K562 (cell line): ENCODE measurements at regions not wholly inside any gene's neighbourhood (a gene's known extent, or its start where the extent isn't known, plus 50 kb on each side); places are given as distances from the start of the nearest gene placed in this dataset.

ENCODE experiments used
- CREB1 ChIP-seq, 2 experiments: sonication (generic) in 1 of 2; formaldehyde crosslinking in 1 of 2; IDR thresholded peaks; 2 replicates each; pipeline versions ENCODE4 v1.6.1 to v1.8.0; 2012 to 2022; ENCODE audit warnings: inconsistent platforms in 1 of 2, mild to moderate bottlenecking in 1 of 2, missing genetic modification reagents in 1 of 2, moderate library complexity in 1 of 2
- EZH2 ChIP-seq: IDR thresholded peaks from 2 replicates; pipeline ENCODE4 v1.6.1; 2012; ENCODE audit warnings: low read depth, mild to moderate bottlenecking, inconsistent platforms, low read length, borderline replicate concordance
- FOXP1 ChIP-seq: sonication (generic); formaldehyde crosslinking; IDR thresholded peaks from 2 replicates; pipeline ENCODE4 v1.8.0; 2022; ENCODE audit warnings: mild to moderate bottlenecking, missing genetic modification reagents
- GABPA ChIP-seq: fragments of 200-800 bp; sonication (Bioruptor generic); conservative IDR thresholded peaks from 2 replicates; pipeline ENCODE4 v1.6.1; 2016; ENCODE audit warnings: low read depth, missing genetic modification characterization, missing compliant biosample characterization
- POLR2A ChIP-seq: fragments of 450-650 bp; conservative IDR thresholded peaks from 2 replicates; pipeline ENCODE4 v1.6.1; 2016
- RAD21 ChIP-seq, 2 experiments: fragments of 250-450 bp in 1 of 2; fragments of 450-650 bp in 1 of 2; sonication (Bioruptor Pico) in 1 of 2; formaldehyde crosslinking in 1 of 2; IDR thresholded peaks in 1 of 2; conservative IDR thresholded peaks in 1 of 2; 2 replicates each; pipeline versions ENCODE4 v1.4.0 to v1.8.0; 2020 to 2022; ENCODE audit warnings: mild to moderate bottlenecking in 2 of 2, moderate library complexity in 1 of 2
- RBFOX2 ChIP-seq: fragments of 200-400 bp; formaldehyde crosslinking; IDR thresholded peaks from 2 replicates; pipeline ENCODE4 v1.6.1; 2017; ENCODE audit warnings: low read depth, mild to moderate bottlenecking, low read length, moderate library complexity
- SIRT6 ChIP-seq: IDR thresholded peaks from one replicate; pipeline ENCODE4 v1.6.1; 2012; ENCODE audit warnings: low read depth, mild to moderate bottlenecking, control low read depth, inconsistent platforms, low read length, moderate library complexity
- SREBF2 ChIP-seq: sonication (generic); formaldehyde crosslinking; IDR thresholded peaks from 2 replicates; pipeline ENCODE4 v1.4.0; 2020; ENCODE audit warnings: mild to moderate bottlenecking, missing genetic modification reagents
- TEAD1 ChIP-seq, 2 experiments: fragments of 450-650 bp in 1 of 2; sonication (generic) in 1 of 2; formaldehyde crosslinking; IDR thresholded peaks; 2 replicates each; pipeline versions ENCODE4 v1.4.0 to v1.8.0; 2020 to 2022; ENCODE audit warnings: mild to moderate bottlenecking in 2 of 2, missing genetic modification reagents in 1 of 2
- ZFP1 ChIP-seq: fragments of 450-650 bp; formaldehyde crosslinking; IDR thresholded peaks from 2 replicates; pipeline ENCODE4 v1.4.0; 2020; ENCODE audit warnings: mild to moderate bottlenecking, mixed read lengths
- TF ChIP-seq, protein P1 (sequence below): fragments of 250-450 bp; sonication (Bioruptor Pico); IDR thresholded peaks from 2 replicates; pipeline ENCODE4 v1.5.0; 2020; ENCODE audit warnings: mild to moderate bottlenecking, borderline replicate concordance
- TF ChIP-seq, protein P2 (sequence below), 3 experiments: IDR thresholded peaks in 2 of 3; conservative IDR thresholded peaks in 1 of 3; 2 replicates each; pipeline ENCODE4 v1.5.1; 2011 to 2012; ENCODE audit warnings: low read length in 3 of 3, mild to moderate bottlenecking in 3 of 3, control low read depth in 2 of 3, improper control_type of control experiment in 1 of 3, inconsistent platforms in 1 of 3, low read depth in 1 of 3, mixed read lengths in 1 of 3, moderate library complexity in 1 of 3; ENCODE audit not compliant: insufficient read depth in 2 of 3
- TF ChIP-seq, protein P3 (sequence below): sonication (generic); formaldehyde crosslinking; IDR thresholded peaks from 2 replicates; pipeline ENCODE4 v1.5.0; 2020; ENCODE audit warnings: missing genetic modification reagents

DNA sequence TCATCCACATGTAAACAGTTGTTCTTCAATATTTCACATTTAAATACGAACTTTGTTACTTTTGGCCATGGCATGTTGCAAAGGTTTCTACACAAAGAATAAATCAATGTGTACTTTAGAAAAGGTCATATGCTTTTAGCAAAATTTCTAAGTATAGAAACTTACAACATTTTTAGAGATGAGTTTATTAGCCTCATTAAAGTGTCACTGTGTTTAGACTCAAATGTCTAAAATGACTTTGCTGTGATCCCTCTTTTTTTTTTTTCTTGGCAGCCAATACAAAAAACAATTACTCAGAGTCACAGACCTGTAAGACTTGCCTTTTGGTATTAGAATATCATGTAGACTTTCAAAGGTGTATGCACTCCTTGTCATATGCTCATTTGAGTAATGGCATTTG lies 349.3 kb upstream of the KIAA1217 start:
- TF ChIP-seq, protein P1, sequence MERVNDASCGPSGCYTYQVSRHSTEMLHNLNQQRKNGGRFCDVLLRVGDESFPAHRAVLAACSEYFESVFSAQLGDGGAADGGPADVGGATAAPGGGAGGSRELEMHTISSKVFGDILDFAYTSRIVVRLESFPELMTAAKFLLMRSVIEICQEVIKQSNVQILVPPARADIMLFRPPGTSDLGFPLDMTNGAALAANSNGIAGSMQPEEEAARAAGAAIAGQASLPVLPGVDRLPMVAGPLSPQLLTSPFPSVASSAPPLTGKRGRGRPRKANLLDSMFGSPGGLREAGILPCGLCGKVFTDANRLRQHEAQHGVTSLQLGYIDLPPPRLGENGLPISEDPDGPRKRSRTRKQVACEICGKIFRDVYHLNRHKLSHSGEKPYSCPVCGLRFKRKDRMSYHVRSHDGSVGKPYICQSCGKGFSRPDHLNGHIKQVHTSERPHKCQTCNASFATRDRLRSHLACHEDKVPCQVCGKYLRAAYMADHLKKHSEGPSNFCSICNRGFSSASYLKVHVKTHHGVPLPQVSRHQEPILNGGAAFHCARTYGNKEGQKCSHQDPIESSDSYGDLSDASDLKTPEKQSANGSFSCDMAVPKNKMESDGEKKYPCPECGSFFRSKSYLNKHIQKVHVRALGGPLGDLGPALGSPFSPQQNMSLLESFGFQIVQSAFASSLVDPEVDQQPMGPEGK (CRISPR knock-in tag) = no peak
- TF ChIP-seq, protein P2, sequence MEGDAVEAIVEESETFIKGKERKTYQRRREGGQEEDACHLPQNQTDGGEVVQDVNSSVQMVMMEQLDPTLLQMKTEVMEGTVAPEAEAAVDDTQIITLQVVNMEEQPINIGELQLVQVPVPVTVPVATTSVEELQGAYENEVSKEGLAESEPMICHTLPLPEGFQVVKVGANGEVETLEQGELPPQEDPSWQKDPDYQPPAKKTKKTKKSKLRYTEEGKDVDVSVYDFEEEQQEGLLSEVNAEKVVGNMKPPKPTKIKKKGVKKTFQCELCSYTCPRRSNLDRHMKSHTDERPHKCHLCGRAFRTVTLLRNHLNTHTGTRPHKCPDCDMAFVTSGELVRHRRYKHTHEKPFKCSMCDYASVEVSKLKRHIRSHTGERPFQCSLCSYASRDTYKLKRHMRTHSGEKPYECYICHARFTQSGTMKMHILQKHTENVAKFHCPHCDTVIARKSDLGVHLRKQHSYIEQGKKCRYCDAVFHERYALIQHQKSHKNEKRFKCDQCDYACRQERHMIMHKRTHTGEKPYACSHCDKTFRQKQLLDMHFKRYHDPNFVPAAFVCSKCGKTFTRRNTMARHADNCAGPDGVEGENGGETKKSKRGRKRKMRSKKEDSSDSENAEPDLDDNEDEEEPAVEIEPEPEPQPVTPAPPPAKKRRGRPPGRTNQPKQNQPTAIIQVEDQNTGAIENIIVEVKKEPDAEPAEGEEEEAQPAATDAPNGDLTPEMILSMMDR (IDR thresholded peaks at IDR 0.05 in 2 of 3, conservative IDR thresholded peaks at IDR 0.05 in 1 of 3; ENCODE audit: insufficient read depth in 2 of 3, low read depth in 1 of 3, low read length in 3 of 3) = no peak
- TF ChIP-seq FOXP1 (CRISPR knock-in tag) (no peak), RBFOX2 (no peak), CREB1 (IDR thresholded peaks at IDR 0.05) (no peak), CREB1 (CRISPR knock-in tag; IDR thresholded peaks at IDR 0.05) (no peak), SREBF2 (no peak), POLR2A (no peak), RAD21 (CRISPR knock-in tag; conservative IDR thresholded peaks at IDR 0.05 in 1 of 2, IDR thresholded peaks at IDR 0.05 in 1 of 2) (no peak), TEAD1 (CRISPR knock-in tag; IDR thresholded peaks at IDR 0.05) (no peak), SIRT6 (no peak), ZFP1 (CRISPR knock-in tag) (no peak), GABPA (tag) (no peak), EZH2 (no peak)
- TF ChIP-seq, protein P3, sequence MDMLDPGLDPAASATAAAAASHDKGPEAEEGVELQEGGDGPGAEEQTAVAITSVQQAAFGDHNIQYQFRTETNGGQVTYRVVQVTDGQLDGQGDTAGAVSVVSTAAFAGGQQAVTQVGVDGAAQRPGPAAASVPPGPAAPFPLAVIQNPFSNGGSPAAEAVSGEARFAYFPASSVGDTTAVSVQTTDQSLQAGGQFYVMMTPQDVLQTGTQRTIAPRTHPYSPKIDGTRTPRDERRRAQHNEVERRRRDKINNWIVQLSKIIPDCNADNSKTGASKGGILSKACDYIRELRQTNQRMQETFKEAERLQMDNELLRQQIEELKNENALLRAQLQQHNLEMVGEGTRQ = no peak
